Stimulated activated CD4-positive, alpha-beta T cell treated with anti-CD3 and anti-CD28 coated beads, Interleukin-12 subunit alpha, Interleukin-12 subunit beta, amount 100 ng/mL, for 48 hours (primary cell): ENCODE measurements at regions not wholly inside any gene's neighbourhood (a gene's known extent, or its start where the extent isn't known, plus 50 kb on each side); places are given as distances from the start of the nearest gene placed in this dataset.
"Not testable (repeated sequence)": the region's sequence is repeated elsewhere in the genome, so short reads cannot be mapped to it uniquely, and the experiment has no call there.

Experiments used
- DNase-seq, 3 donors: peaks; one replicate each; pipeline ENCODE4 v3.0.0-alpha.2; 2020; ENCODE audit warnings: low read depth in 2 of 3, low spot score in 1 of 3

GRCh38 chr16:29186306-29187220, 201.7 kb downstream of the LAT start:
- not testable (repeated sequence) for DNase-seq

DNA sequence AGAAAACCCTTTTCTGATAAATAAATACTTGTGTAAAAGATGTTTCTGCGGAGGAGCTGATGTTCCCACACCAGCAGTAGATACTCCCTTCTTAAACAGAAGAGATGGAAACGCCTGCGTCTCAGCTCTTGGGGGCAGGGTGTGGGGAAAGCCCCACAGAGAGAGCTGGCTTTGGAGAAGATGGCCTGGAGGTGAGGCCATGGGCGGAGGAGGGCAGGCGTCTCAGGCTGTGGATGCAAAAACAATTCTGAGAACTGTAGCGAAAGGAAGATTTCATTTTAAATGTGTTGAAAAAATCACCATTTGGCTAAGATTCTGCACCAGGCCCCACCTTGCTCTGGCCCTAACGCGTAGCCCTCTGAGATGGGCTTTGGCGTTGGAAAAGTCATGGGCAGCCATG, 201.0 kb downstream of the LAT start:
- not testable (repeated sequence) for DNase-seq

DNA sequence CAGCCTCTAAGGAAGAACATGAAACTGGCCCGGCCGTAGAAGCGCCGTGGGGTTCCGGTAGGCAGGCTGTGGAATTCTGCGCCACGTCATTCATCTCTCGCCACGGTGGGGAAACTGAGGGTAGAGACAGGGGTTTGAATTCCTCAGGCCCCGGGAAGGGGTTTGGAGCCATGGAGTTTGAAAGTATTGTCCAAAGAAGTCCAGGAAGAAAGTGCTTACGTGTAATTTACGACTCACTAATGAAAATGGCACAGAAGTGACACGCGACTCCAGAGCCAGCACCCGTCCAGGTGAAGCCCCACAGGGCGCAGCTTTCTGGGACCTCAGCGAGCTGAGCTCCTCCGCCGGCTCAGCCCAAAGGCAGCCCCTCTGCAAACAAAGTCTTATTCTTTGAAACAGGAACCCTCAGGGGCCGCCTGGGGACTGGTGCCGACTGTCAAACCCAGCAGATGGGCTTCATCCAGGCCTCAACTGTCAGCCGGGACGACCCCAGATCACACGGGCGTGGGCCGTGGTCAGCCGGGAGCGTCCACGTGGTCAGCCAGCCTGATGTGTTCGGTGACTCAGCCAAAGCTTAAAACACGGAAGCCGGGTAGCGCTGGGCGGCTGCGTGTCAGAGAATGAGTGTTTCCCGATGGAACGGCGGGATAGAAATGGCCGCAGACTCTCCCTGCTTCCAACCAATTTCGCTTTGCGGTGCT, 200.0 kb downstream of the LAT start:
- not testable (repeated sequence) for DNase-seq

DNA sequence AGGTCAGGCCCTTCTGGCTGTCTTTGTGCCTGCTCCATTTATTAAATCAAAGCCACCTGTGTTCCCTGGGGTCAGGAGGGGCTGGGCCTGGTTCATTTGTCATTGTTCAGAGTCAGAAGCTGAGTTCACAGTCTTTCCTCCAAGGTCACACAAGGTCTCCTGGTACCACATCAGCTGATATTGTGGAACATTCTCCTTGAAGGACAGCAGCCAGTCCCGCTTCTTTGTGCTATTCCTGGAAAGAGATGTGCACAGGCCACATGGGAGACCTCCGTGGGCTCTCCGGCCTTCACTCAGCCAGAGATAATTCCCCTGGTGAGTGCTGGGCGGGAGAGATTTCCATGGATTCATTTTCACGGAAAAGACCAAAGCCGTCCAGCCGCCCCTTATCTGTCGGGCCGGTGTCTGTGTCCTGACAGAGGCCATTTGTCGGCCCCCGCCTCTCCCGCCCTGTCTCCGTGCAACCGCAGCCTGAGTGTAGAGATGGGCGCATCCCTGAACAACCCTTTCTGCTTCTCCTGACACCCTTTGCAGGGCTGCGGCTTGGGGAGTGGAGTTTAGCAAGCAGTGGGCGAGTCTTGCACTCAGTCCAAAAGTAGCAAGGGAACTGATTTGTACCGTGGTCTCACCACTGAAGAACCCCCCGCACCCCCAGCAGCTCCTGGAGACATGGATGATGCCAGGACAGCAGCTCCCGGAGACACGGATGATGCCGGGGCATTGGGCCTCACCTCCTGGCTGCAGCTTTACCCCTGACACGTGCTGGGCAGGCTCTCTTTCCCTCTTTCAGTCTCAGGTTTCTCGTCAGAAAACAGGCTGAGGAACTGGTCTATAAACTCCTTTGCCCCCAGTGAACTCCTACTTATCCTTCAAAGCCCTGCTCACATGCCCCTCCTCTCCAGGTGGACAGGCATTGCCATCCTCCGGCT, 198.4 kb downstream of the LAT start:
- not testable (repeated sequence) for DNase-seq

DNA sequence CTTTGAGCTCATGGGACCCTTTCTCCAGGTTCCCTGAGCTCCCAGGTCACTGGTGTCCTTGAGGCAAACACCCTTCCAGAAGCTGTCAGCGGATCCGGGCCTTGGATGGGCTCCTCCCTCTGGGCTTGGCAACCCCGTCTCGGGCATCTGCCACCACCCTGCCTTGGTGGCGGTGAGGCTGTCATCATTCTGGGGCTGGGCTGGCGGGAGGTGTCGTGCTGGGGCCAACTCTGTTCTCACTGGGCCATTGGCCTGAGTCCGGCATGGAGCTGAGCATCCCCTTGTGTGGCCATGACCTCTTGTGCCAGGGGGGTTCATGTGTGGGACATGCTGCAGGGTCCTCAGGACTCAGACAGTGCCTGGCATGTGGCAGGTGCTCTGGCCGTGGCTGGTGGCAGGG, 197.6 kb downstream of the LAT start:
- DNase-seq, result no peak

- DNase-seq, result not testable (repeated sequence)
Observed at GRCh38 chr16:29181921-29182411, 197.1 kb downstream of the LAT start.

GRCh38 chr16:29181254-29181780, 196.5 kb downstream of the LAT start:
- DNase-seq, result not testable (repeated sequence)

- not testable (repeated sequence) for DNase-seq
Observed at GRCh38 chr16:29180206-29180600, 195.4 kb downstream of the LAT start.

DNA sequence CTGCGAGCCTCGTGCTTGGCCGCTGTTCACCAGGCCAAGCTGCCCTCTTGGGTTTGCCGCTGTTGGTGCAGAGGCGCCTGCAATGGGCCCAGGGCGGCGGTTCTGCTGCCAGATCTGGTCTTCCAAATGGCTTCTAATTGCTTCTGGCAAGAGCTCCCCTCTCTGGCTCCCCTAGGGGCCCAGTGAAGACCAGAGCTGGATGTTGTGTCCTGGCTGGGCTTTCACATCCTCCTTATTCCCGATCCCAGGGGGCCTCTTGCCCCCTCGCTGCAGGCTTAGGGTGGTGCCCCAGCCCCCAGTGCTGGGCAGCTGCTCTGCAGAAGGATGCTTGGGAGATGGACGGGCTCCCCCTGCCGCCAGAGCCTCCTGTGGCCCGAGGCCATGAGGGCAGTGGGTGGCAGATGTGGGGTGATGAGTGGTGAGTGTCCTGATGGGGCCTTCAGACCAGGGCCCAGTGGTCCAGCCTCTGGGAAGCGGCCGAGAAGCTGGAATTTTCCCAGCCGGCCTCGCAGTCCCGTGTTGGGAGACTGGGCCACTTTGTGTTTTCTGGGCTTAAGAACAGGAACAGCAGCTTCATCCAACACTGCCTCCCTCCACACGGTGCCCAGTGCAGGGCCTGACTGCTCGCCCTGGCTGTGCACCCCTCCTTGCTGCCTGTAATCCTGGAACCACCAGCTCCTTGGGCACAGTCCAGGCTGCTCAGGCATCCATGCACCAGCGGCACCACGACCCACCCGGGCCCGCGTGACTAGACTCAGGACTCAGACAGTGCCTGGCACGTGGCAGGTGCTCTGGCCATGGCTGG, 194.8 kb downstream of the LAT start:
- DNase-seq, result not testable (repeated sequence)

DNA sequence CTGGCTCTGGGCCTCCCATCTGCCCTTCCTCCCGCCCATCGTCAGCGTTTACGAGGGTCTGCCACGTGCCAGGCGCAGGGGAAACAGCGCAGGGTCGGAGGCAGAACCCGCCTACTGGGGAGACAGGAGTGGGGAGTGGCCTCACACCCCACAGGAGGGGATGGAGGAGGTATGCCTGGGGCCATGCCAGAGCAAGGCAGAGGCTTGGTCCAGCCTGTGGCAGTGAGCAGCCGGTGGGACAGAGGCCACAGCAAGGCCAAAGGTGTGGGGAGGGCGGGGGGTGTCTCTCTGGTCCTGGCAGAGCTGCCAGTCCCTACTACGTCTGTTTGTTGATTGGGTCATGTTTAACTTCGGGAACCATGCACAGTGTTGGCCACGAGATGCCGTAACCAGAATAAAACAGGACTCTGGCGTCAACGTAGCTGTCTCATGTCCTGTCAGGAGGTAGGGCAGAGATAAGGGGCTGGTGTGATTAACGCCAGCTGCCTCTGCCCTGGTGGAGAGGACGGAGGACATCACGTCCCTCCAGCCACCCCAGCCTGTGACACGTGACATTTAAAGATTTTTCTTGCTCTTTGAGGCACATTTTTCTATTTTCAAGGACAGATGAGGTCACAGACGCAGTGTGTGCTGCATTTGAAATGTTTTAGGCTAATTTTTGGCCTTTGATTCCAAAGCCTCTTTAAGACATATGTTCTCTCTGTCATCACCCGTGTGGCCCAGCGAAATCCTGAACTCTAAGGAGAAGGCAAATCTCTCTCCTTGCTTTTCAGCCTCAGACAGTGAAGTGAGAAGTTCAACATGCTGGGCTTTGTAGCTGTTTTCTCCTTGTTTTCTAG, 193.3 kb downstream of the LAT start:
- not testable (repeated sequence) for DNase-seq

- DNase-seq, result not testable (repeated sequence)
Observed at GRCh38 chr16:29177203-29177887, 192.5 kb downstream of the LAT start.

GRCh38 chr16:29176822-29177202, 192.0 kb downstream of the LAT start:
- not testable (repeated sequence) for DNase-seq

DNA sequence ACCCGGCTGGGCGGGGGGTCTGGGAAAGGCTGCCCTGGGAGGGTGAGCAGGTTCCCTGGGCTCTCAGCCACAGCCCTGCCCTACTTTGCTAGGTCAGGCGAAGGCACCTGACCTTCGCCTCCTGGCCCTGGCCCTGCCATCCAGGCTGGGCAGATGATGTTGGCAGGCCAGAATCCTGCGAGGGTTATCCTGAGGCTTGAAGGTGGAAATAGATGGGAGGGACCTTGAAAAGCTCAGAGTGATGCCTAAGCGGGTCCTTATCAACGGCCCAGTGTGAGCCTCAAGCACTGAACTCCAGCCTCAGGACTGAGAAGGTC, 191.3 kb downstream of the LAT start:
- DNase-seq, result not testable (repeated sequence)

DNA sequence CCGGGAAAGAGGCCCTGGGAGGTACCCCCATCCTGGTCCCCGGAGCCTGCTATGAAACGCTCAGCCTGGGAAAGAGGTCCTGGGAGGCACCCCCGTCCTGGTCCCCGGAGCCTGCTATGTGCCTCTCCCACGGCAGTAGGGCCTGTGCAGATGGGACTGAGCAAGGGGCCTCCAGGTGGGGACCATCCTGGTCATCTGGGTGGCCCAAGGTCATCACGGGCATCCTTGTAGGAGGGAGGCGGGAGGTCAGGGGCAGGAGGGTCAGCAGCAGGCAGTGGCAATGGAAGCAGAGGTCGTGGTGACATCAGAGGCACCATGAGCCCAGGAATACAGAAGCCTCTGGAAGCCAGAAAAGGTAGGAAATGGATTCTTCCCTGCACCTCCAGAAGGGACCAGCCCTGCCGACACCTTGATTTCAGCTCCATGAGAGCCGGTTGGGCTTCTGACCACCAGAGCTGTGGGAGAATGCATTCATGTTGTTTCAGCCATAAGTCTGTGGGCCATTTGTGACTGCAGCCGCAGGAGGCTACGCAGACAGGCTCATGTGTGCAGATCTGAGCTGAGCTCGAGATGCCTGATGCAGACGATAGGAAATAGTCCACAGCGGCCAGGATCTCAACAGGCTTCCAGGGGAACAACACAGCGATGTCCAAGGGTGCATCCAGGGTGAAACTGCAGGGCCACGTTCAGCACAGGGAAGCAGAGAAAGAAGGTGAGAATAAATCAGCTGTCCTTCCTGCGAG, 190.7 kb downstream of the LAT start:
- DNase-seq, result not testable (repeated sequence)

GRCh38 chr16:29173371-29174305, 188.8 kb downstream of the LAT start:
- DNase-seq, result not testable (repeated sequence)

- DNase-seq, result not testable (repeated sequence)
Observed at GRCh38 chr16:29172098-29172724, 187.4 kb downstream of the LAT start.
